Trophoblast cell (in vitro differentiated cells and primary cell): ENCODE measurements at regions not wholly inside any gene's neighbourhood (a gene's known extent, or its start where the extent isn't known, plus 50 kb on each side); places are given as distances from the start of the nearest gene placed in this dataset.

Source experiments
- DNase-seq, 2 donors: peaks; one replicate each; pipeline ENCODE4 v3.0.0-alpha.2; 2016
- H2AFZ ChIP-seq: 2 replicates; pipeline ENCODE4 v1.6.1; 2013; ENCODE audit warnings: low read length, moderate library complexity, mild to moderate bottlenecking; ENCODE audit not compliant: insufficient read depth, poor library complexity
- H2AK5ac ChIP-seq: 2 replicates; pipeline ENCODE4 v1.6.1; 2013; ENCODE audit warnings: mild to moderate bottlenecking, low read length
- H2BK120ac ChIP-seq: 2 replicates; pipeline ENCODE4 v1.6.1; 2013; ENCODE audit warnings: low read length, mild to moderate bottlenecking, moderate library complexity; ENCODE audit not compliant: insufficient read depth, poor library complexity
- H2BK12ac ChIP-seq: 2 replicates; pipeline ENCODE4 v1.6.1; 2013; ENCODE audit warnings: mild to moderate bottlenecking, low read length, moderate library complexity
- H2BK5ac ChIP-seq: 2 replicates; pipeline ENCODE4 v1.6.1; 2013; ENCODE audit warnings: low read length, low read depth, moderate library complexity, mild to moderate bottlenecking; ENCODE audit not compliant: poor library complexity
- H3K14ac ChIP-seq: 2 replicates; pipeline ENCODE4 v1.6.1; 2013; ENCODE audit warnings: mild to moderate bottlenecking, low read length
- H3K18ac ChIP-seq: 2 replicates; pipeline ENCODE4 v1.6.1; 2013; ENCODE audit warnings: mild to moderate bottlenecking, low read length
- H3K23ac ChIP-seq: 2 replicates; pipeline ENCODE4 v1.6.1; 2013; ENCODE audit warnings: low read length
- H3K27ac ChIP-seq: 2 replicates; pipeline ENCODE4 v1.5.1; 2013; ENCODE audit warnings: low read depth, mild to moderate bottlenecking, inconsistent platforms, low read length, moderate library complexity
- H3K27me3 ChIP-seq: 2 replicates; pipeline ENCODE4 v1.6.1; 2013; ENCODE audit warnings: inconsistent platforms, mild to moderate bottlenecking, low read length, moderate library complexity; ENCODE audit not compliant: insufficient read depth
- H3K36me3 ChIP-seq, 2 experiments: 1 replicate in 1 of 2; 2 replicates in 1 of 2; pipeline ENCODE4 v1.6.1; 2013; ENCODE audit warnings: low read length in 2 of 2, mild to moderate bottlenecking in 2 of 2, moderate library complexity in 1 of 2; ENCODE audit not compliant: insufficient read depth in 2 of 2, control insufficient read depth in 1 of 2
- H3K4ac ChIP-seq: 2 replicates; pipeline ENCODE4 v1.6.1; 2013; ENCODE audit warnings: low read depth, mild to moderate bottlenecking, low read length, moderate library complexity
- H3K4me1 ChIP-seq, 2 experiments: 1 replicate in 1 of 2; 2 replicates in 1 of 2; pipeline ENCODE4 v1.6.1; 2013; ENCODE audit warnings: low read length in 2 of 2, mild to moderate bottlenecking in 2 of 2, moderate library complexity in 1 of 2; ENCODE audit not compliant: insufficient read depth in 2 of 2, control insufficient read depth in 1 of 2
- H3K4me2 ChIP-seq: 2 replicates; pipeline ENCODE4 v1.6.1; 2013; ENCODE audit warnings: inconsistent platforms, mild to moderate bottlenecking, low read length, moderate library complexity
- H3K4me3 ChIP-seq: 2 replicates; pipeline ENCODE4 v1.5.1; 2013; ENCODE audit warnings: mild to moderate bottlenecking, low read depth, low read length, inconsistent platforms
- H3K79me1 ChIP-seq: one replicate; pipeline ENCODE4 v1.6.1; 2013; ENCODE audit warnings: low read length
- H3K79me2 ChIP-seq: 2 replicates; pipeline ENCODE4 v1.6.1; 2013; ENCODE audit warnings: low read length, mild to moderate bottlenecking; ENCODE audit not compliant: control insufficient read depth, insufficient read depth, poor library complexity
- H3K9ac ChIP-seq: 2 replicates; pipeline ENCODE4 v1.6.1; 2013; ENCODE audit warnings: mild to moderate bottlenecking, low read length
- H3K9me3 ChIP-seq: 2 replicates; pipeline ENCODE4 v1.6.1; 2013; ENCODE audit warnings: low read depth, mild to moderate bottlenecking, control low read depth, inconsistent platforms, low read length; ENCODE audit not compliant: insufficient read depth
- H4K12ac ChIP-seq: 2 replicates; pipeline ENCODE4 v1.6.1; 2013; ENCODE audit warnings: low read depth, mild to moderate bottlenecking, low read length, moderate library complexity
- H4K8ac ChIP-seq: 2 replicates; pipeline ENCODE4 v1.6.1; 2013; ENCODE audit warnings: low read depth, mild to moderate bottlenecking, low read length, moderate library complexity
- H4K91ac ChIP-seq: one replicate; pipeline ENCODE4 v1.6.1; 2013; ENCODE audit warnings: low read depth, mild to moderate bottlenecking, low read length, moderate library complexity
- WGBS: extraction: QIAGEN DNeasy Blood & Tissue Kit; methylation state at CpG from one replicate; pipeline ENCODE4 v1.1.7; 2013; ENCODE audit warnings: missing lambda C conversion rate; ENCODE audit not compliant: insufficient read length, insufficient coverage; ENCODE audit errors: extremely low coverage; 5-methylcytosine and 5-hydroxymethylcytosine counted together

DNA sequence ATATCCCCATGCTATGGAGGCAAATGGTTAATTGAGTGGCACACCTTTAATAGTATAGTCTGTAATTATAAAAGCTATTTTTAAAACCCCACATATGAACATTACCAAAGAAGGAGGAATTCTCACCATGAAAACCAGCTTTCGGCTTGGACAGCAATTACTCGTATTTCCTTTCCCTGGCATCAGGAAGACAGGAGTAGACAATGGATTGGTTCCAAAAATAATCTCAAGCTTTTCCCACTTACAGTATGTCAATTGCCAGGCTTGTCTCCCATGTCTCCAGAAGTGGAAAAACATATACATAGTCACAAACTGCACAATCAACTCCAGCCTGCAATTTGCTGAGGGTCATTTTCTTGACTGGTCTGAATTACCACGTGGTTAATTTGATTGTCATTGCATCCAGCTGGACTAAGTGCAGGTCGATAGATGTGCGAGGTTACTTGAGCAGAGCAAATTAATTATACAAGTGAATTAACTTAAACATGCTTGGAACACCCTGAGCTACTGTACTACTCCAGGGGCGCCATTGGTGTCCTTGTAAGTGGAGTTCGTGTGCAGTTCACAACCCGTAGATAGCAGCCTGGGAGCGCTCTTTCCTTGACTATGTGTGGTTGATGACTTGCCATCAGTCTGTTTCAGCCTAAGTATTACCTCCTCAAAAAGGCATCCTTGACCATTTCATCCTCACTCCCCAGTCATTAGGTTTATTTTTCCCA is 124.3 kb upstream of the PELI1 start:
- Histone ChIP-seq H2AK5ac (no peak overlapping the region), H3K4me2 (no peak overlapping the region), H3K4me1 (peaks cover 5 to 15% of the 10 kb centered on the region in 2 experiments), H4K12ac (no peak overlapping the region), H4K8ac (no peak overlapping the region), H2BK120ac (no peak overlapping the region), H3K18ac (no peak overlapping the region), H3K23ac (no peak overlapping the region), H3K27me3 (no peaks in the 10 kb centered on the region), H3K36me3 (no peaks in the 10 kb centered on the region), H3K4me3 (no peak overlapping the region), H3K79me2 (no peaks in the 10 kb centered on the region), H4K91ac (no peak overlapping the region), H2BK12ac (peak overlapping the region; percentile 27), H3K14ac (no peak overlapping the region), H2AFZ (no peak overlapping the region), H3K4ac (no peak overlapping the region), H3K79me1 (peaks cover 14% of the 10 kb centered on the region), H3K27ac (peak overlapping the region; percentile 52), H2BK5ac (no peak overlapping the region), H3K9me3 (peaks cover 2% of the 10 kb centered on the region), H3K9ac (no peak overlapping the region)
- no peak for DNase-seq
- no CpG with 5 or more reads among the region's 9 CpGs for WGBS

DNA sequence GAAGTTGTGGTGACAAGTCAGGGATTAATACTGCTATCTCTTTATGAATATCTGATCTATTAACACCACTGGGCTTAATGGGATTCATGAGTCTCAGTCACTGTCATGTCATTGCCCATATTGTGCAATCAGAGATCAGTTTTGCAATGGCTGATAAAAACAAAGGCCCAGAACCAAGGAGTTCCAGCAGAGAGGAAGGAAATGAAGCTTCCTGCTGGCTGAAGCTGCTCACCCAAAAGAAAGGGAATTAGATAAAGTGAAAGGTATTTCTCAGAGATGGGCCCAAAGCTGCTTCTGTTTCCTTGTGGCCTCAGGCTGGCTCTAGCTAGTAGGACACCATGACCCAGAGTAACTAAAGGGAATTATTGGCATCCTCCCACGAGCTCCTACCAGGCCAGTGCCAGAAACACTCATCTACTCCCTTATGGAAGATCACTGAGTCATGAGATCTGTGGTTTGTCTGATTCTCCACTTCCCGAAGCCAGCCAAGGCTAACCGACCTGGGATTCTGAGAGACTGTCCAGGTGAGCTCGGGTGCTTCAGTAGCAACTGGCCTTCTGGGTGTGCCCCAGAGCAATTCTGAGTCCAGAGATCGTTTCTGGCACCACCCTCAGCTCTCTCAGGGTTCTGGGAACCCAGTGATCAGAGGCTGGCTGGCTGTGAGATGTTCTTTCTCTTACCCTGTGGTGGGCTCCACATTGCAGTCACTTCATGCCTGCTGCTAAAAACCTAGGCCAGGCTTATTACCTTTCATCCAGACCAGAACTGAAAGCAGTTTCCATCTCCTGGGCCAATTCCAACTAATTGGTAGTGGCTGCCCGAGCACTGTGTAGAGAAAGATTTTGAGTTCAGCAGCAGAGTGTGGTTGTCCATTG is 129.5 kb upstream of the PELI1 start:
- peaks cover 24 to 37% of the 10 kb centered on the region in 2 experiments for H3K4me1 ChIP-seq
- no peaks in the 10 kb centered on the region for H3K36me3 ChIP-seq
- peak; percentile 7 to 72 for DNase-seq
- H4K12ac ChIP-seq, result no peak overlapping the region
- no peak overlapping the region for H3K4me3 ChIP-seq
- peak overlapping the region; percentile 12 for H4K8ac ChIP-seq
- H3K14ac ChIP-seq, result peak overlapping the region; percentile 69
- H3K27ac ChIP-seq, result peak overlapping the region; percentile 71
- H3K18ac ChIP-seq, result peak overlapping the region; percentile 66
- no peak overlapping the region for H3K9ac ChIP-seq
- peak overlapping the region; percentile 37 for H2BK12ac ChIP-seq
- H3K9me3 ChIP-seq, result no peaks in the 10 kb centered on the region
- H3K79me1 ChIP-seq, result peaks cover 36% of the 10 kb centered on the region
- H2BK120ac ChIP-seq, result peak overlapping the region; percentile 70
- no peak overlapping the region for H3K4ac ChIP-seq
- peak overlapping the region; percentile 72 for H2AFZ ChIP-seq
- H2AK5ac ChIP-seq, result no peak overlapping the region
- WGBS, result no CpG with 5 or more reads among the region's 6 CpGs
- H3K4me2 ChIP-seq, result peak overlapping the region; percentile 28
- peak overlapping the region; percentile 87 for H2BK5ac ChIP-seq
- no peaks in the 10 kb centered on the region for H3K27me3 ChIP-seq
- no peaks in the 10 kb centered on the region for H3K79me2 ChIP-seq
- H4K91ac ChIP-seq, result peak overlapping the region; percentile 74
- no peak overlapping the region for H3K23ac ChIP-seq

DNA sequence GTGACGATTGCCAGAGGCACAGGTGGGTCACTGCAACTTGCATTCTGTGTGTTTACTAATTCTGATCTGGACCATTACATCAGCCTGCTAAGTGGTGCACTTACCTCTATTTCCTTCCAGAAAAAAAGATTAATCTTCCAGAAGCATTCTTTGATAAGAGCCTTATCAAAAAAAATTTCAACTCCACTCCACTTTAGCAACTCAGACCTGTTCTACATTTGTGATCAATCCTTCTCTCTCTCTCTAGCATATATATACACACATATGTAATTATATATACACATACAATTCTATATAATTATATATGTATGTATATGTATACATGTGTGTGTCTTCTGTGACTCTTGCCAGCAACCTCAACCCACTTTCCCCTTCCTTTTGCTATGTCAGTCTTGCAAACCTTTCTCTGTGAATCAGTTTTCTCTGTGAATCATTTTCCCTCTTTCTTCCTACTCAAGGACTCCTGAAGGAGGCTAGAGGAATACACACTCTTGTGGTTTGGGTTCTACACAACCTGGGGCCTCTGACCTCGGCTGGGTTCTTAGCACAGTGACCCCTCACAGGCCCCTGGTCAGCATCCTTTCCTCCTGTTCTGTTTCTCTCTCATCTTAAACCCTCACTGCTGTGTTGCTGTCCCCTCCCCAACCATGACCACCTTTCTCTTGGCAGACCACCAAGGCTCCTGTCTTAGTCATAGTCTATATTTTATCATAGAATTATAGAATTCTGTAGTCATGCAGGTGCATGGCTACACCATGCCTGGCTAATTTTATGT is 130.4 kb upstream of the PELI1 start:
- Histone ChIP-seq H3K79me1 (peaks cover 36% of the 10 kb centered on the region), H3K27ac (peak overlapping the region; percentile 71), H4K8ac (peak overlapping the region; percentile 12), H3K4me1 (peaks cover 24 to 37% of the 10 kb centered on the region in 2 experiments), H3K4ac (no peak overlapping the region), H3K79me2 (no peaks in the 10 kb centered on the region), H3K18ac (no peak overlapping the region), H2BK5ac (peak overlapping the region; percentile 87), H4K12ac (no peak overlapping the region), H3K4me2 (peak overlapping the region; percentile 28), H3K23ac (no peak overlapping the region), H2AK5ac (no peak overlapping the region), H3K9me3 (no peaks in the 10 kb centered on the region), H3K4me3 (no peak overlapping the region), H2AFZ (peak overlapping the region; percentile 72), H3K9ac (no peak overlapping the region), H2BK12ac (peak overlapping the region; percentile 37), H2BK120ac (peak overlapping the region; percentile 80), H4K91ac (peak overlapping the region; percentile 74), H3K36me3 (no peaks in the 10 kb centered on the region), H3K14ac (peak overlapping the region; percentile 24), H3K27me3 (no peaks in the 10 kb centered on the region)
- WGBS, result no CpG with 5 or more reads among the region's 2 CpGs
- DNase-seq, result no peak

DNA sequence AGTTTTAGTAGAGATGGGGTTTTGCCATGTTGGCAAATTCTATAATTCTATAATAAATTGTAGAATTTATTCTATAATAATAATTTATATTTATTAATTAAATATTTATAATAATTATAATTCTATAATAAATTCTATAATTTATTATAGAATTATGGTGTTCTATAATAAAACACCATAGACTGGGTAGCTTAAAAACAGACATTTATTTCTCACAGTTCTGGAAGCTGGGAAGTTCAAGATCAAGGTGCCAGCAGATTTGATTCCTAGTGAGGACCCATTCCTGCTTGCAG is 130.9 kb upstream of the PELI1 start:
- H4K12ac ChIP-seq, result no peak overlapping the region
- peak overlapping the region; percentile 72 for H3K14ac ChIP-seq
- H3K36me3 ChIP-seq, result no peaks in the 10 kb centered on the region
- no peak overlapping the region for H3K4me2 ChIP-seq
- H3K23ac ChIP-seq, result no peak overlapping the region
- peak overlapping the region; percentile 70 for H2BK120ac ChIP-seq
- H3K27ac ChIP-seq, result no peak overlapping the region
- no peaks in the 10 kb centered on the region for H3K9me3 ChIP-seq
- peak overlapping the region; percentile 30 for H2AK5ac ChIP-seq
- H4K8ac ChIP-seq, result no peak overlapping the region
- H3K79me2 ChIP-seq, result no peaks in the 10 kb centered on the region
- peak overlapping the region; percentile 25 for H2BK12ac ChIP-seq
- no peak for DNase-seq
- peak overlapping the region; percentile 64 for H2BK5ac ChIP-seq
- H2AFZ ChIP-seq, result no peak overlapping the region
- H4K91ac ChIP-seq, result peak overlapping the region; percentile 65
- H3K4me3 ChIP-seq, result no peak overlapping the region
- peaks cover 36% of the 10 kb centered on the region for H3K79me1 ChIP-seq
- no peak overlapping the region for H3K9ac ChIP-seq
- H3K27me3 ChIP-seq, result no peaks in the 10 kb centered on the region
- H3K18ac ChIP-seq, result no peak overlapping the region
- H3K4me1 ChIP-seq, result peaks cover 24 to 37% of the 10 kb centered on the region in 2 experiments
- peak overlapping the region; percentile 4 for H3K4ac ChIP-seq
